ENCODE measurements at regions not wholly inside any gene's neighbourhood (a gene's known extent, or its start where the extent isn't known, plus 50 kb on each side); places are given as distances from the start of the nearest gene placed in this dataset.
A peak's percentile ranks its signal among the peaks of the same experiment; 100 is the strongest.
"Not testable (repeated sequence)": the region's sequence is repeated elsewhere in the genome, so short reads cannot be mapped to it uniquely, and the experiment has no call there.

- Histone ChIP-seq H3K9me3 (no peaks in the 10 kb centered on the region), H3K4me1 (no peaks in the 10 kb centered on the region), H3K4me2 (peak overlapping the region; percentile 86), H3K27ac (0 out of 6 replicates have a peak overlapping the region, but pooled peaks of 1 of the 2 experiments have one; percentile 40), H3K4me3 (peak overlapping the region; percentile 46)
- DNase-seq (ENCODE audit: low read depth in 1 of 2, low spot score in 1 of 2) (peak; percentile 72 to 88), ATAC-seq (peak; percentile 98 to 99), FAIRE-seq (no peak)
- 9% methylated on average over 22 of the region's 26 CpGs for WGBS (ENCODE audit: missing lambda C conversion rate)
- TF ChIP-seq PBX3 (IDR thresholded peaks at IDR 0.05) (peak; percentile 79), MAX (IDR thresholded peaks at IDR 0.05) (no peak), ELK1 (IDR thresholded peaks at IDR 0.05; ENCODE audit: low read depth, low read length) (no peak)
- ChIA-PET CTCF (no interaction called here), POLR2A (no interaction called here)
Observed at GRCh38 chr17:22310717-22311686, 618.7 kb downstream of the KCNJ18 start.

- H3K9me3 ChIP-seq; POLR2A ChIA-PET; CTCF ChIA-PET; H3K27ac ChIP-seq; H3K4me3 ChIP-seq; H3K4me1 ChIP-seq; ATAC-seq; FAIRE-seq; H3K4me2 ChIP-seq; DNase-seq (ENCODE audit: low read depth in 1 of 2, low spot score in 1 of 2): not testable (repeated sequence)
- TF ChIP-seq CEBPB (IDR thresholded peaks at IDR 0.05) = peak; percentile 34 to 57; a peak in 3 of 4 replicates
- WGBS (ENCODE audit: missing lambda C conversion rate) = 10% methylated on average over 4 of the region's 4 CpGs
Observed at GRCh38 chr17:22321001-22321400, 628.7 kb downstream of the KCNJ18 start.

GRCh38 chr17:22322893-22323550 lies 630.7 kb downstream of the KCNJ18 start:
- H3K4me1 ChIP-seq; H3K9me3 ChIP-seq; CTCF ChIA-PET; DNase-seq (ENCODE audit: low read depth in 1 of 2, low spot score in 1 of 2); FAIRE-seq; H3K27ac ChIP-seq; H3K4me3 ChIP-seq; POLR2A ChIA-PET; ATAC-seq; H3K4me2 ChIP-seq: not testable (repeated sequence)
- WGBS (ENCODE audit: missing lambda C conversion rate) = 25% methylated on average over 11 of the region's 11 CpGs

GRCh38 chr17:22337467-22337866 lies 645.1 kb downstream of the KCNJ18 start:
- DNase-seq (ENCODE audit: low read depth in 1 of 2, low spot score in 1 of 2) (no peak), FAIRE-seq (no peak), ATAC-seq (no peak)
- TF ChIP-seq MAZ (IDR thresholded peaks at IDR 0.05; ENCODE audit: borderline replicate concordance, low read depth, low read length) (no peak), EHMT2 (IDR thresholded peaks at IDR 0.05; ENCODE audit: low read depth) (no peak), JUNB (IDR thresholded peaks at IDR 0.05) (no peak), CHD4 (IDR thresholded peaks at IDR 0.05; ENCODE audit: borderline replicate concordance) (no peak), REST (IDR thresholded peaks at IDR 0.05) (no peak), CEBPB (IDR thresholded peaks at IDR 0.05) (no peak), NPAS2 (CRISPR knock-in tag; IDR thresholded peaks at IDR 0.05; ENCODE audit: borderline replicate concordance) (no peak), HES2 (IDR thresholded peaks at IDR 0.05) (no peak), ESRRA (IDR thresholded peaks at IDR 0.05; ENCODE audit: borderline replicate concordance, low read length) (no peak), ZNF302 (CRISPR knock-in tag; IDR thresholded peaks at IDR 0.05) (no peak), KDM1A (IDR thresholded peaks at IDR 0.05; ENCODE audit: low read depth) (no peak), ELK1 (IDR thresholded peaks at IDR 0.05; ENCODE audit: low read depth, low read length) (no peak), RCOR1 (IDR thresholded peaks at IDR 0.05; ENCODE audit: low read depth, low read length) (no peak), ZSCAN20 (CRISPR knock-in tag; IDR thresholded peaks at IDR 0.05) (no peak), RARB (CRISPR knock-in tag; IDR thresholded peaks at IDR 0.05) (no peak), ZC3H11A (IDR thresholded peaks at IDR 0.05) (no peak)
- 20% methylated on average over 7 of the region's 7 CpGs for WGBS (ENCODE audit: missing lambda C conversion rate)
- ChIA-PET CTCF (no interaction called here), POLR2A (no interaction called here)
- no peaks in the 10 kb centered on the region for H3K9me3 ChIP-seq
- no peak overlapping the region for H3K4me3 ChIP-seq
- no peak overlapping the region for H3K4me2 ChIP-seq
- no peak overlapping the region for H3K27ac ChIP-seq
- no peaks in the 10 kb centered on the region for H3K4me1 ChIP-seq
